HUES64 (cell line): ENCODE measurements at regions not wholly inside any gene's neighbourhood (a gene's known extent, or its start where the extent isn't known, plus 50 kb on each side); places are given as distances from the start of the nearest gene placed in this dataset.
"Not testable (repeated sequence)": the region's sequence is repeated elsewhere in the genome, so short reads cannot be mapped to it uniquely, and the experiment has no call there.

ENCODE experiments used
- H3K27ac ChIP-seq: 2 replicates; pipeline ENCODE4 v1.7.0; 2013; ENCODE audit warnings: low read depth, low read length, inconsistent platforms
- H3K27me3 ChIP-seq: 2 replicates; pipeline ENCODE4 v1.6.1; 2013; ENCODE audit warnings: mild to moderate bottlenecking, low read length; ENCODE audit not compliant: insufficient read depth
- H3K36me3 ChIP-seq: 2 replicates; pipeline ENCODE4 v1.6.1; 2013; ENCODE audit warnings: mild to moderate bottlenecking, low read length; ENCODE audit not compliant: insufficient read depth
- H3K4me1 ChIP-seq: 2 replicates; pipeline ENCODE4 v1.6.1; 2013; ENCODE audit warnings: mild to moderate bottlenecking, low read length, moderate library complexity; ENCODE audit not compliant: insufficient read depth
- H3K4me3 ChIP-seq: 2 replicates; pipeline ENCODE4 v1.5.1; 2013; ENCODE audit warnings: mild to moderate bottlenecking, low read length, moderate library complexity
- H3K9ac ChIP-seq: 2 replicates; pipeline ENCODE4 v1.6.1; 2013; ENCODE audit warnings: mild to moderate bottlenecking, low read depth, low read length
- H3K9me3 ChIP-seq: 2 replicates; pipeline ENCODE4 v1.6.1; 2013; ENCODE audit warnings: low read depth, low read length; ENCODE audit not compliant: insufficient read depth
- WGBS: fragments of 150-250, 120-280 bp; methylation state at CpG from one replicate; pipeline ENCODE4 v1.1.7; 2013; ENCODE audit warnings: missing lambda C conversion rate; 5-methylcytosine and 5-hydroxymethylcytosine counted together

DNA sequence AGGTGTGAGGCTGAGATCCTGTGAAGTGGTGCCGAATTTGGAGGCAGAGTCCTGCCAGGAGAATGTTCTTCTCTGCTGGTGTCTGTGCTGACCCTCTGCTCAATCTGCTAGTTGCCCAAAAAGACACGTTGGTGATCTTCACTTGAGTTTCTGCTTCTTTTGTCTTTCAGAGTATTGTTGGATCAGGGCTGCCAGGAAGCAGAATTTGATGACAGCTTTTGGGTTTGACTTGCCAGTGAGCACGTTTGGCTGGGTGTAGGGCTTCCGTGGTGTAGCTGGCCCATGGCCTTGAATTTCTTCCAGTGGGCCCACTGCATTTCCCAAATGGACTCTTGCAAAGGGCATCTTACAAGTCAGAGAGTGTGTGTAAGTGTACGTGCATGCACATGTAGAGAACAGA lies 183.9 kb upstream of the IRF2BP2 start:
- not testable (repeated sequence) for H3K9me3 ChIP-seq, H3K9ac ChIP-seq, H3K27ac ChIP-seq, H3K4me3 ChIP-seq, H3K27me3 ChIP-seq, H3K4me1 ChIP-seq, H3K36me3 ChIP-seq
- WGBS, result 87% methylated on average over 1 of the region's 5 CpGs

DNA sequence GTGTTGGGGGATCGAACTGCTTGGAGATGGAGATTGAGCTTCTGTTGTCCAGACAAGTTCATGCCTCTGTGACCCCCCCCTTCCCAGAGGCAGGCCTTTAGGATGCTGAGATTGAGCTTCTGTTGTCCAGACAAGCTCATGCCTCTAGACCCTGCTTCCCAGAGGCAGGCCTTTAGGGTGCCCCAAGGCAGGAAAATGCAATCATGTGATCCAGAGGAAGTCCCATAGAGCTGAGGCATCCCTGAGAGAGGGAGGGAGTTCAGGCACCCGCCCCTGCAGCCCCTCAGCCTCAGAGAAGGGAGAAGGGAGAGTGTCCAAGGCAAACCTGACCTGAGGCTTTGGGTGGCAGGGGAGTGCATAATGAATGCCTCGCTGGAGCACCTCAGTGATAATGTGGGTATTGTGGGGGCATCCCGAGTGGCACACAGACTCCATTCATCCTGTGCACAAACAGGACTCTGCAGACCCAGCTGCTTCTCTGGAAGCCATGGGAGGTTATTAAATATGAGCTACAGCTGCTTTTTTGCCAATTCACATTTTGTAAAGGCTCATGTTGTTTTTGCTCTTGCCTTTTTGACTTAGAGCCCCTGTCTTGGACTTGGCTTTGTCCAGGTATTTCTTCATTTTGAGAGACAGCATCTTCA lies 182.4 kb upstream of the IRF2BP2 start:
- H3K27ac ChIP-seq, H3K9ac ChIP-seq, H3K36me3 ChIP-seq, H3K27me3 ChIP-seq, H3K4me1 ChIP-seq, H3K9me3 ChIP-seq, H3K4me3 ChIP-seq: not testable (repeated sequence)
- 100% methylated on average over 1 of the region's 4 CpGs for WGBS

DNA sequence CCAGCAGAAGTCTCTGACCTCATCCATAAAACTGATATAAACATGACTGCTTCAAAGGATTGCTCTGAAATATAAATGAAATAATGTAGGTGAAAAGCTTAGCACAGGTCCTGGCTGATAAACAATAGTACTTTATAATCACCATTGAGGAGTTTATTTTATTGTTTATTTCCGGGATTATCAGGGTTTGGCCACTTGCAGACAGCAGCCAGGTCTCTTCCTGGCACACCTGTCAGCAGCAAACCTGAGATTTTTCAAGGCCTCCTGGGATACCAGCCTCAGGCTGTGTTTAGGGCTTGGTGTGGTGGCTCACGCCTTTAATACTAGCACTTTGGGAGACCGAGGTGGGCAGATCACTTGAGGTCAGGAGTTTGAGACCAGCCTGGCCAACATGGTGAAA lies 181.6 kb upstream of the IRF2BP2 start:
- not testable (repeated sequence) for H3K27ac ChIP-seq, H3K9ac ChIP-seq, H3K27me3 ChIP-seq, H3K9me3 ChIP-seq, H3K36me3 ChIP-seq, H3K4me1 ChIP-seq, H3K4me3 ChIP-seq
- WGBS, result no CpG with 5 or more reads among the region's 3 CpGs

DNA sequence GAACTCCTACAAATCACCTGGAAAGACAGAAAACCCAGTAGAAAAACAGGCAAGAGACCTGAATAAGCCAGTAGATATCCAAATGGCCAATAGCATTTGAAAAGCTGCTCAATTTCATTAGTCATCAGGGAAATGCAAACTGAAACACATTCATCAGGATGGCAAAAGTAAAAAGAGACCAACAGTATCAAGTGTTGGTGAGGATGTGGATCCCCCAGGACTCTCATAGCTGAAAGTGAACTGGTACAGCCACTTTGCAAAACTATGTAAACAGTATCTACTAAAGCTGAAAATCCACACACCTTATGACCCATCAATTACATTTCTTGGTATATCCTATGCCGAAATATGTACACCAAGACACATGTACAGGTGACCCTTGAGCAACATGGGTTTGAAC lies 180.4 kb upstream of the IRF2BP2 start:
- WGBS, result no CpG with 5 or more reads among the region's 1 CpG
- H3K27me3 ChIP-seq, H3K9ac ChIP-seq, H3K9me3 ChIP-seq, H3K36me3 ChIP-seq, H3K4me1 ChIP-seq, H3K4me3 ChIP-seq, H3K27ac ChIP-seq: not testable (repeated sequence)

DNA sequence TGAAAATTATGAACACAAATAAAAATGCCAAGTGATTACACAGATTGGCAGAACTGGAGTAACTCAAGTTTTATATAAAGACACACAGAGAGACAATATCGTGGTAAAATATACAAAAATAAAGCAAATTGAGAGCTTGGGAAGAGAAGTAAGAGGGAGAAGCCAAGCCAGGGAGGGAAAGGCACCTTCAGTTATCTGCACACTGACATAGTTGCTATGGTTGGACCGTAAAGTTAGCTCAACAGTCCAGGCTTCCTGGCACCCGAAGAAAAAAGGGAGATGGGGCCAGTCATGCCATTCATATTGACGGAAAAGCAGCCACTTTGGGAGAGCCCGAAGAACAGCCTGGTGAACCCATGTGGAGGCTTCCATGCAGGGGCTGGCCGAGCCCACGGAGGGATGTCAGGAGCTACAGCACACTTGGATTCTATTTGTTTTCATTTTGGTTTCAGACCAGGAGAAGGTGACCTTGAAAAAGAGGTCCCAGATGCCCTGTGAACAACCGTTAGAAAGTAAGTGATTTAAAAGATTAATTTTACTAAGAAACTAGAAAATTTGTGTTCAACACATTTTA lies 177.1 kb upstream of the IRF2BP2 start:
- not testable (repeated sequence) for H3K27me3 ChIP-seq
- WGBS, result 91% methylated on average over 6 of the region's 8 CpGs

DNA sequence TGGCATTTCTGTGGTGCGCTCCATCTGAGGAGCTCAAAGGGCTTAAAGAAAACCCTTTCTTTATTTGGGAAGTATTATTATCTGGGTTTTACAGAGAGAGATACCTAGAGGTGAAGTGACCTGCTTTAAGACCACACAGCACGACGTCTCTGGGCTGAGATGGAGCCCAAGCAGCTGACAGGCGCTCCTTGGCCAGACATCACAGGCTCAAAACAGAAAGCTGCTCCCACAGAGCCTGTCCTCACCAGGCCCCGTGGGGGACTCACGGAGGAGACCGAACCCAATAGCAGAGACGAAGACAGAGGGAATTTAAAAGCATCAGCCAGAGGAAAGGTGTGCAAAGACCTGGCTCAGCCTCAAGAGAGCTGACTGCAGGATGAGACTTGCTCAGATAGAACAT lies 175.9 kb upstream of the IRF2BP2 start:
- not testable (repeated sequence) for H3K36me3 ChIP-seq, H3K27ac ChIP-seq, H3K27me3 ChIP-seq, H3K9me3 ChIP-seq, H3K4me3 ChIP-seq, H3K9ac ChIP-seq
- H3K4me1 ChIP-seq, result peaks cover 13% of the 10 kb centered on the region
- no CpG with 5 or more reads among the region's 8 CpGs for WGBS

More for the DNA sequence above, 177.1 kb upstream of the IRF2BP2 start:
- not testable (repeated sequence) for H3K9ac ChIP-seq, H3K9me3 ChIP-seq, H3K36me3 ChIP-seq, H3K4me3 ChIP-seq, H3K27ac ChIP-seq
- peaks cover 13% of the 10 kb centered on the region for H3K4me1 ChIP-seq

DNA sequence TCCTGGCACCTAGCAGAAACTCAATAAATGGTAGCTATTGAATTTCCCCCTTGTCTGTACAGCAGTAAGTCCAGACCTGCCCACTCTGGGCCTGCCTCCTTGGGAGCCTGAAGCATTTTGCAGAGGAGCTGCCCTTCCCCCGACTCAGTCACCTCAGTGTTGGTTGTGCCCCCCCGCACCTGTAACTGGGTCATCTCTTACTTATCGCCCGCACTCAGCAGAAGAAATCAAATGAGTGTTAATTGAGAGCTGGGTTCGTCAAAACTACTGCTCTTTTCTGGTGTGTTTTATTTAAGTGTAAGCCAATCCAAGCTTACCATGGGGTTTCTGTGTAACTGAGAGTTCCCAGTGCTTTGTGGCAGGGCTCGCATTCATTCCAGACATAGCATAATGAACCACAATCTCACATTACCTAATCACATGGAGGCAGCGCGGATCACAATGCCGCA lies 175.5 kb upstream of the IRF2BP2 start:
- WGBS, result 73% methylated on average over 6 of the region's 9 CpGs
- H3K27ac ChIP-seq, H3K36me3 ChIP-seq, H3K27me3 ChIP-seq, H3K9me3 ChIP-seq, H3K4me3 ChIP-seq, H3K9ac ChIP-seq: not testable (repeated sequence)
- peaks cover 13% of the 10 kb centered on the region for H3K4me1 ChIP-seq

DNA sequence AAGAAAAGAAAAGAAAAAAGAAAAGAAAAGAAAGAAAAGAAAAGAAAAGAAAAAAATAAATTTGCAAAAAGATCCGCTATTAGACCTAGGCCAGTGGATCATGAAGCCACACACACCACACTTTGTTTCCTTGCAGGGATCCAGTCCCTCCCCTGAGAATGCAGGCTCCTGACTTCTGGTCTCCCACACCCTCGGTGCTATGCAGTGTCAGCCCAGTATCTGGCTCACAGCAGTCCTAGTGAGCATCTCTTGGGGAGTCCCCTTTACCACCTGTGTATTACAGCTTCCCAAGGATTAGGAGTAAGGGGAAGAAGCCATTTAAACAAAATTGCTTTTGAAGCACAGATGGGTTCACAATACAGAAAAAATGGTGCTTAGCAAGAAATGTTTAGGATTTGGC lies 174.1 kb upstream of the IRF2BP2 start:
- H3K4me1 ChIP-seq, result peaks cover 13% of the 10 kb centered on the region
- H3K27me3 ChIP-seq, H3K27ac ChIP-seq, H3K9ac ChIP-seq, H3K9me3 ChIP-seq, H3K36me3 ChIP-seq, H3K4me3 ChIP-seq: not testable (repeated sequence)
- WGBS, result 79% methylated on average over 2 of the region's 2 CpGs

DNA sequence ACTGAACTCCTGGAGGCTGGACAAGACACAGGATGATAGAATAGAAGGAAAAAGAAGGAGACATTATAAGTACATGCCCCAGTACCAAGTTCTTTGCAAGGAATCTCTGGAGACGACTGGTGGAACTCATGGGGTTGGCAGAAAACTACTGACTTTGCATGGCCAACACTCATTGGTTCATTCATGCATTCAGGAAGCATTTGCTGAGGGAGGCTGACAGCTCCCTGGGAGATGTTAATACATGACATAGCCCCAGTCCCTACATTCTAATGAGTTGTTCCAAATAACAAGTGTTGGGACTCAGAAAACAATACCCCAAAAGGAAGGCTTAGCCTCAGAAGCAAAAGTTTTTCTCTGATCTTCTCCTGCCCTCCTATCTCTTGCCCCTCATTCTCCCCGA lies 172.8 kb upstream of the IRF2BP2 start:
- H3K4me1 ChIP-seq, result peaks cover 13% of the 10 kb centered on the region
- WGBS, result 61% methylated on average over 2 of the region's 2 CpGs
- no peak overlapping the region for H3K9ac ChIP-seq
- H3K4me3 ChIP-seq, result no peak overlapping the region
- no peaks in the 10 kb centered on the region for H3K27me3 ChIP-seq
- no peaks in the 10 kb centered on the region for H3K36me3 ChIP-seq
- no peaks in the 10 kb centered on the region for H3K9me3 ChIP-seq
- no peak overlapping the region for H3K27ac ChIP-seq

DNA sequence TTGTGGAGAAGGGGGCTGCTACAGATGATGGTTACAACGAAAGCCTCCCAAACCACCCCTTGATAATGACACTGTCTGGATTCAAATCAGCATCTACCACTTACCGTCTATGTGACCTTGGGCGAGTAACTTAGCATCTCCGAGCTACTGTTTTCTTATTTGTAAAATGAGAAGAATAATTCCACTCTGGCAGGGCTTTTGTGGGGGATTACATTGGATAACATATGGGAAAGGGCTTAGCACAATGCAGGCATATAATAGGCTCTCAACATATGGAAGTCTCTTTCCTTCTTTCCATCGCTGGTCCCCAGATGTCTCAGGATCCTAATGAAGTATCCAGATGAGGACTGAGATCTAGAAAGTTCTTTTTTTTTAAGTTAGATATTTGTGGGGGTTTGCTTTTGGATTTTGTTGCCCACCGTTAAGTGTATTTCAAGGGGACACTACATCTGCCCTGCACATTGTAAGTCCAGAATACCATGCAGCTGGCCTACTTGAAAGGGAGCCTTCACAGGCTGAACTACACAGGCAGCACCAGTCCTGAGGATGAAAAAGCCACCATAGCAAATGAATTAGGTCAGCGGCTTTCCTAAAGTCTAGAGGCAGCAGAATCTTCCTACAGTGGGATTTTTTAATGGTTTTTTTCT lies 172.2 kb upstream of the IRF2BP2 start:
- no peaks in the 10 kb centered on the region for H3K27me3 ChIP-seq
- H3K9ac ChIP-seq, result no peak overlapping the region
- peaks cover 13% of the 10 kb centered on the region for H3K4me1 ChIP-seq
- H3K36me3 ChIP-seq, result no peaks in the 10 kb centered on the region
- WGBS, result 93% methylated on average over 7 of the region's 7 CpGs
- no peak overlapping the region for H3K4me3 ChIP-seq
- no peak overlapping the region for H3K27ac ChIP-seq
- no peaks in the 10 kb centered on the region for H3K9me3 ChIP-seq

DNA sequence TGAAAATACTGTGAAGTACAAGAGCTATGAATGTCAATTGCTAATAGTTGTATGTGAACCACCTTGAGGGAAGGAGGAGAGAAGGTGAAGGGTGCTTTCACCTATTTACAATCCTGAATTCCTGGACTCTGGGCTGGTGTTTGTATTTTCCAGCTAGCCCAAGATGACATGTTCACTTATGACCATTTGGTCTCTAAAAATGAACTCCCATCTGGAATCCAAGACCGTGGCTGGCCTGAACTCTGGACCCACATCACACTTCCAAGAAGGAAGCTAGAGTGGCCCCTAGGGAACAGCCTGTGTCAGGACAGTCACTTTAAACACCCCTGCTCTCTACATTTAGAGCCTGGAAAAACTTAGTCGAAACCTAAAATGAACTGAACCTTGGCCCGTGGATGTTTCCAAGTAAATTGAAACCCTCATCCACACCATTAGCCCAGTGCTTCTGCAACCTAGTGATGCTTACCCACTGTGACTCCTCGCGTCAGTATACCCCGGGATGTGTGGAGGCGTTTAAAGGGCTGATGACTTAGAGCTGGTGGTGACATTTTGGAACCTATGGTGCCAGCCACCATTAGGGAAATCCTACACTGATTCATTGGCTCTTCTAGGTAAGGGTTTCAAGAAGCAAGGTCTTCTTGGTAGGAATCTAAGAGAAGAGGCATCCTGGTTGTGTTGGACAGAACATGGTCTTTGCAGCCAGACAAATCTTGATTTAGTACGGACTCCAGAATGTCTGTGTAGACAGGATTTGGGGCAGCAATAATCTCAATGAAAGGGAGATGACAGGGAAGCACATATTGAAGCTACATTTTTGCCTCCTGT lies 171.5 kb upstream of the IRF2BP2 start:
- Histone ChIP-seq H3K36me3 (no peaks in the 10 kb centered on the region), H3K27ac (no peak overlapping the region), H3K4me1 (peaks cover 13% of the 10 kb centered on the region), H3K27me3 (no peaks in the 10 kb centered on the region), H3K9me3 (no peaks in the 10 kb centered on the region), H3K9ac (no peak overlapping the region), H3K4me3 (no peak overlapping the region)
- WGBS, result 95% methylated on average over 8 of the region's 8 CpGs
